A673 (cell line): ENCODE measurements at regions not wholly inside any gene's neighbourhood (a gene's known extent, or its start where the extent isn't known, plus 50 kb on each side); places are given as distances from the start of the nearest gene placed in this dataset.

ENCODE experiments used
- BruUV-seq: library from RNA; stranded (reverse); fragments of 400-500 nt; replicated peaks from 2 replicates; lab custom pipeline; 2021; lab: Mats Ljungman, UMichigan
- CTCF ChIA-PET: fragments of 300-600 bp; sonication (Branson Sonifier 250); formaldehyde crosslinking; loops from one replicate; lab custom pipeline; 2022; ENCODE audit warnings: antibody characterized with exemption; lab: Charles Lee
- POLR2A ChIA-PET: fragments of 300-600 bp; sonication (Branson Sonifier 250); formaldehyde crosslinking; loops from one replicate; lab custom pipeline; 2022; ENCODE audit warnings: antibody characterized with exemption; ENCODE audit not compliant: low non-redundant PET; lab: Charles Lee
- DNase-seq: peaks from one replicate; pipeline ENCODE4 v3.0.0-alpha.2; 2015; ENCODE audit warnings: low spot score
- H3K27ac ChIP-seq: fragments of 200-600 bp; sonication (generic); 2 replicates; pipeline ENCODE4 v1.5.1; 2016; ENCODE audit warnings: mixed run types, low read depth, mild to moderate bottlenecking, mixed read lengths, antibody characterized with exemption, low read length; ENCODE audit not compliant: poor library complexity, severe bottlenecking
- H3K27me3 ChIP-seq: fragments of 200-600 bp; sonication (generic); replicated peaks from 2 replicates; pipeline ENCODE4 v1.6.1; 2017; ENCODE audit warnings: mixed run types, low read depth, mild to moderate bottlenecking, mixed read lengths, antibody characterized with exemption, low read length; ENCODE audit not compliant: insufficient read depth, poor library complexity
- H3K36me3 ChIP-seq: fragments of 200-600 bp; sonication (generic); 2 replicates; pipeline ENCODE4 v1.6.1; 2016; ENCODE audit warnings: mixed run types, mild to moderate bottlenecking, mixed read lengths, antibody characterized with exemption, low read length; ENCODE audit not compliant: insufficient read depth, poor library complexity, severe bottlenecking
- H3K4me1 ChIP-seq: fragments of 200-600 bp; sonication (generic); 2 replicates; pipeline ENCODE4 v1.6.1; 2017; ENCODE audit warnings: mixed run types, mild to moderate bottlenecking, mixed read lengths, antibody characterized with exemption, low read length; ENCODE audit not compliant: insufficient read depth, poor library complexity, severe bottlenecking
- H3K4me3 ChIP-seq: fragments of 200-600 bp; sonication (generic); 2 replicates; pipeline ENCODE4 v1.5.1; 2016; ENCODE audit warnings: low read depth, mixed run types, mild to moderate bottlenecking, mixed read lengths, low read length; ENCODE audit not compliant: poor library complexity, severe bottlenecking
- H3K9me3 ChIP-seq: fragments of 200-600 bp; sonication (generic); 2 replicates; pipeline ENCODE4 v1.6.1; 2016; ENCODE audit warnings: mixed run types, low read depth, mild to moderate bottlenecking, mixed read lengths, antibody characterized with exemption, low read length; ENCODE audit not compliant: poor library complexity, severe bottlenecking
- EZH2 ChIP-seq: fragments of 200-600 bp; sonication (generic); IDR thresholded peaks from 2 replicates; pipeline ENCODE4 v1.6.1; 2017; ENCODE audit warnings: borderline replicate concordance, low read depth, mild to moderate bottlenecking, mixed read lengths, antibody characterized with exemption, low read length; ENCODE audit not compliant: poor library complexity, severe bottlenecking
- intact Hi-C: fragments of 100-400 bp; cut with micrococcal nuclease; formaldehyde crosslinking; loops from one replicate; pipeline ENCODE4 v1.10.0; 2022; ENCODE audit not compliant: unreplicated experiment
- TF ChIP-seq, protein P1 (sequence below): fragments of 300-800, 200-600 bp; sonication (generic); conservative IDR thresholded peaks from 2 replicates; pipeline ENCODE4 v1.5.1; 2017; ENCODE audit warnings: low read depth, mild to moderate bottlenecking, antibody characterized with exemption, low read length, moderate library complexity, mixed read lengths

DNA sequence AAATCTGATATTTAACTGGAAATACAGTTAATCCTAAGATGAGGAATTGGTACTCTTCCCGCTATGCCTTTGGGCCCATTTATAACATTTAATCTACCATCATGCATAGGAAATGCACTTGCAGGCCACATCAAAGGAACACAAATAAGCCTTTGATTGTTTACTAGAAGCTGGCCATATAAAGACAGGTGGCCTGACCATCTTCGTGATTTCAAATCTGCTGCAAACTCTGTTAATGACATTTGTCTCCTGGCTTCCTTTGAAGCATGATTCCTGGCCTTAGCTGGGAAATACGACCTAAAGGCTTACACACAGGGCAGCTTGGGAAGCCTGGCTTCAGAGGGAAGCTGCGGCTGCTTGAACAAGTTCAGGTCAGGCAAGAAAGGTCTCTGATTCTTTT is 552.1 kb downstream of the CDH26 start:
- H3K9me3 ChIP-seq: no peaks in the 10 kb centered on the region
- intact Hi-C loops: no loop called here
- no peak for TF ChIP-seq EZH2
- TF ChIP-seq, protein P1, sequence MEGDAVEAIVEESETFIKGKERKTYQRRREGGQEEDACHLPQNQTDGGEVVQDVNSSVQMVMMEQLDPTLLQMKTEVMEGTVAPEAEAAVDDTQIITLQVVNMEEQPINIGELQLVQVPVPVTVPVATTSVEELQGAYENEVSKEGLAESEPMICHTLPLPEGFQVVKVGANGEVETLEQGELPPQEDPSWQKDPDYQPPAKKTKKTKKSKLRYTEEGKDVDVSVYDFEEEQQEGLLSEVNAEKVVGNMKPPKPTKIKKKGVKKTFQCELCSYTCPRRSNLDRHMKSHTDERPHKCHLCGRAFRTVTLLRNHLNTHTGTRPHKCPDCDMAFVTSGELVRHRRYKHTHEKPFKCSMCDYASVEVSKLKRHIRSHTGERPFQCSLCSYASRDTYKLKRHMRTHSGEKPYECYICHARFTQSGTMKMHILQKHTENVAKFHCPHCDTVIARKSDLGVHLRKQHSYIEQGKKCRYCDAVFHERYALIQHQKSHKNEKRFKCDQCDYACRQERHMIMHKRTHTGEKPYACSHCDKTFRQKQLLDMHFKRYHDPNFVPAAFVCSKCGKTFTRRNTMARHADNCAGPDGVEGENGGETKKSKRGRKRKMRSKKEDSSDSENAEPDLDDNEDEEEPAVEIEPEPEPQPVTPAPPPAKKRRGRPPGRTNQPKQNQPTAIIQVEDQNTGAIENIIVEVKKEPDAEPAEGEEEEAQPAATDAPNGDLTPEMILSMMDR: no peak
- H3K27me3 ChIP-seq: no peaks in the 10 kb centered on the region
- H3K4me1 ChIP-seq: no peaks in the 10 kb centered on the region
- DNase-seq: no peak
- no peak overlapping the region for H3K4me3 ChIP-seq
- no TSS peak for BruUV-seq
- H3K27ac ChIP-seq: no peak overlapping the region
- ChIA-PET CTCF (no interaction called here), POLR2A (no interaction called here)
- H3K36me3 ChIP-seq: no peaks in the 10 kb centered on the region

DNA sequence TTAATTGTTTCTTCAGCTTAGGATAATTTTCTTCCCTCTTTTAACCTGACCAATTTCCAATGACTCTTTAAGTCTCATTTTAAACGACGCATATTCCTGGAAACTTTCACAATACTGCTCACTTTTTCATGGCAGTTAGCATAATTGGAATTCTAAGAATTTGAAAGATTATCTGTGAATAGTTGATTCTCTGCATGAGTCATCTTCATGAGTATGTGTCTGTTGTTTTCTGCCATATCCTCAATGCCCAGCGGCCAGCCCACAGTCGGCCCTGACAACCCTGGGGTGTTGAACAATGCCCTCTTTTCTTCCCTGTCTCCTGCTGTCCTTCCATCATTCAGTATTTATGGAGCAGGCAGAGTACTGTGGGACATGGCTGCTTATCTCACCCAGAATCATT is 554.2 kb downstream of the CDH26 start:
- no peaks in the 10 kb centered on the region for H3K4me1 ChIP-seq
- H3K36me3 ChIP-seq: no peaks in the 10 kb centered on the region
- H3K27me3 ChIP-seq: no peaks in the 10 kb centered on the region
- no TSS peak for BruUV-seq
- intact Hi-C loops: no loop called here
- H3K4me3 ChIP-seq: no peak overlapping the region
- TF ChIP-seq, protein P1: no peak
- TF ChIP-seq EZH2: no peak
- peak; percentile 56 for DNase-seq
- no peaks in the 10 kb centered on the region for H3K9me3 ChIP-seq
- ChIA-PET CTCF (no interaction called here), POLR2A (no interaction called here)
- H3K27ac ChIP-seq: no peak overlapping the region

DNA sequence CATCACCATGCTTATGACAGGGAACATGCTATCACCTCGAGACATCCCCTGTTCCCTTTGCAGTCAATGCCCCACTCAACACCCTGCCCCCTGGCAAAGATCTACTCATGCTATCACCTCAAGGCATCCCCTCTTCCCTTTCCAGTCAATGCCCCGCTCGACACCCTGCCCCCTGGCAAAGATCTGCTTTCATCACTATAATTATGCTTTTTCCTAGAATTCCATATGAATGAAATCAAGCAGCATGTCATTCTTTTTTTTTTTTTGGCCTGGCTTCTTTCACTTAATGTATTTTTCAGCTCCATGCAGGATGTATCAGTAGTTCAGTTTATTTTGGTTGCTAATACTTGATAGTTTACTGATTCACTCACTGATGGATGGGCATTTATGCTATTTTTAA is 554.9 kb downstream of the CDH26 start:
- BruUV-seq: no TSS peak
- intact Hi-C loops: no loop called here
- Histone ChIP-seq H3K4me3 (no peak overlapping the region), H3K27ac (no peak overlapping the region), H3K9me3 (no peaks in the 10 kb centered on the region), H3K4me1 (no peaks in the 10 kb centered on the region), H3K36me3 (no peaks in the 10 kb centered on the region), H3K27me3 (no peaks in the 10 kb centered on the region)
- TF ChIP-seq, protein P1: no peak
- POLR2A ChIA-PET: no interaction called here
- CTCF ChIA-PET: no interaction called here
- DNase-seq: no peak
